Tibial nerve (tissue), 4 donors: ENCODE measurements at regions not wholly inside any gene's neighbourhood (a gene's known extent, or its start where the extent isn't known, plus 50 kb on each side); places are given as distances from the start of the nearest gene placed in this dataset.
"Not testable (repeated sequence)": the region's sequence is repeated elsewhere in the genome, so short reads cannot be mapped to it uniquely, and the experiment has no call there.

Experiments used
- DNase-seq, 2 donors: peaks; one replicate each; pipeline ENCODE4 v3.0.0-alpha.2; 2019; ENCODE audit warnings: low spot score in 2 of 2
- H3K27ac ChIP-seq, 4 donors: fragments of 200-600 bp; sonication (generic) in 3 of 4; one replicate each; pipeline ENCODE4 v1.5.1; 2017 to 2019; ENCODE audit warnings: mild to moderate bottlenecking in 1 of 4
- H3K27me3 ChIP-seq, 2 donors: fragments of 200-600 bp; sonication (generic) in 1 of 2; one replicate each; pipeline versions ENCODE4 v1.5.1 to v1.6.0; 2017 to 2019
- H3K36me3 ChIP-seq, 3 donors: fragments of 200-600 bp; sonication (generic); one replicate each; pipeline ENCODE4 v1.5.1; 2018 to 2019
- H3K4me1 ChIP-seq, 4 donors: fragments of 200-600 bp; sonication (generic) in 3 of 4; one replicate each; pipeline ENCODE4 v1.5.1; 2017 to 2019
- H3K4me3 ChIP-seq, 4 donors: fragments of 200-600 bp; sonication (generic) in 3 of 4; one replicate each; pipeline ENCODE4 v1.5.1; 2017 to 2019; ENCODE audit warnings: mild to moderate bottlenecking in 1 of 4, moderate library complexity in 1 of 4
- H3K9me3 ChIP-seq, 4 donors: fragments of 200-600 bp; sonication (generic) in 3 of 4; one replicate each; pipeline ENCODE4 v1.5.1; 2017 to 2019
- CTCF ChIP-seq, 5 experiments: fragments of 200-600 bp in 3 of 5; fragments of 450-650 bp in 2 of 5; sonication (generic) in 3 of 5; IDR thresholded peaks; one replicate each; pipeline ENCODE4 v1.5.1; 2016 to 2019; ENCODE audit warnings: antibody characterized with exemption in 5 of 5, mild to moderate bottlenecking in 3 of 5, moderate library complexity in 2 of 5
- EP300 ChIP-seq, 2 donors: sonication (generic); formaldehyde crosslinking; IDR thresholded peaks; one replicate each; pipeline ENCODE4 v1.6.1; 2017; ENCODE audit warnings: antibody characterized with exemption in 2 of 2, mild to moderate bottlenecking in 1 of 2
- POLR2A ChIP-seq, 2 donors: fragments of 450-650 bp; IDR thresholded peaks; one replicate each; pipeline ENCODE4 v1.6.1; 2017; ENCODE audit warnings: antibody characterized with exemption in 2 of 2, mild to moderate bottlenecking in 2 of 2, moderate library complexity in 2 of 2
- WGBS, 2 donors: methylation state at CpG; one replicate each; pipeline ENCODE4 v1.1.5; 2018; 5-methylcytosine and 5-hydroxymethylcytosine counted together

GRCh38 chr6:140806431-140806830 is 1326.3 kb upstream of the GJE1 start:
- WGBS, 2 donors = 90 to 95% methylated on average over 1 of the region's 1 CpG
- Histone ChIP-seq H3K4me1 (peaks cover 0 to 6% (median 0%) of the 10 kb centered on the region in 4 donors), H3K27ac (no peak overlapping the region), H3K36me3 (peaks cover 0 to 6% (median 0%) of the 10 kb centered on the region in 3 donors), H3K4me3 (no peak overlapping the region), H3K9me3 (no peaks in the 10 kb centered on the region), H3K27me3 (no peaks in the 10 kb centered on the region)
- DNase-seq = no peak
- TF ChIP-seq CTCF (IDR thresholded peaks at IDR 0.05) = no peak
- TF ChIP-seq EP300 (IDR thresholded peaks at IDR 0.05) = no peak
- no peak for TF ChIP-seq POLR2A (IDR thresholded peaks at IDR 0.05)

- TF ChIP-seq CTCF (IDR thresholded peaks at IDR 0.05) (no peak), EP300 (IDR thresholded peaks at IDR 0.05) (no peak), POLR2A (IDR thresholded peaks at IDR 0.05) (no peak)
- Histone ChIP-seq H3K4me3 (no peak overlapping the region), H3K27ac (no peak overlapping the region), H3K36me3 (no peaks in the 10 kb centered on the region), H3K9me3 (peaks cover 0 to 5% (median 0%) of the 10 kb centered on the region in 4 donors), H3K4me1 (no peaks in the 10 kb centered on the region), H3K27me3 (no peaks in the 10 kb centered on the region)
- no peak for DNase-seq
Measured at GRCh38 chr6:140794544-140794943, 1338.2 kb upstream of the GJE1 start.

- Histone ChIP-seq H3K27me3 (no peaks in the 10 kb centered on the region), H3K36me3 (no peaks in the 10 kb centered on the region), H3K4me1 (no peaks in the 10 kb centered on the region), H3K9me3 (no peaks in the 10 kb centered on the region), H3K27ac (no peak overlapping the region), H3K4me3 (no peak overlapping the region)
- no peak for DNase-seq
- 95 to 97% methylated on average over 5 of the region's 5 CpGs for WGBS, 2 donors
- TF ChIP-seq POLR2A (IDR thresholded peaks at IDR 0.05) = no peak
- TF ChIP-seq CTCF (IDR thresholded peaks at IDR 0.05) = no peak
Measured at GRCh38 chr6:140790109-140790508, 1342.6 kb upstream of the GJE1 start.

GRCh38 chr6:140789466-140789865 is 1343.3 kb upstream of the GJE1 start:
- Histone ChIP-seq H3K9me3 (no peaks in the 10 kb centered on the region), H3K4me3 (no peak overlapping the region), H3K36me3 (no peaks in the 10 kb centered on the region), H3K27me3 (no peaks in the 10 kb centered on the region), H3K27ac (no peak overlapping the region), H3K4me1 (no peaks in the 10 kb centered on the region)
- no peak for TF ChIP-seq EP300 (IDR thresholded peaks at IDR 0.05)
- DNase-seq = no peak
- WGBS, 2 donors = 89 to 94% methylated on average over 1 of the region's 1 CpG

- Histone ChIP-seq H3K4me3 (no peak overlapping the region), H3K9me3 (no peaks in the 10 kb centered on the region), H3K36me3 (no peaks in the 10 kb centered on the region), H3K27ac (no peak overlapping the region), H3K27me3 (no peaks in the 10 kb centered on the region), H3K4me1 (no peaks in the 10 kb centered on the region)
- TF ChIP-seq POLR2A (IDR thresholded peaks at IDR 0.05) (no peak), CTCF (IDR thresholded peaks at IDR 0.05) (no peak), EP300 (IDR thresholded peaks at IDR 0.05) (no peak)
- 65 to 73% methylated on average over 1 of the region's 1 CpG for WGBS, 2 donors
- DNase-seq = no peak
Measured at GRCh38 chr6:140785926-140786325, 1346.8 kb upstream of the GJE1 start.

GRCh38 chr6:140784573-140784972 is 1348.2 kb upstream of the GJE1 start:
- no peaks in the 10 kb centered on the region for H3K4me1 ChIP-seq
- WGBS, 2 donors = 71 to 81% methylated on average over 2 of the region's 2 CpGs
- DNase-seq = no peak
- no peak overlapping the region for H3K4me3 ChIP-seq
- no peaks in the 10 kb centered on the region for H3K27me3 ChIP-seq
- no peaks in the 10 kb centered on the region for H3K36me3 ChIP-seq
- no peak overlapping the region for H3K27ac ChIP-seq
- no peaks in the 10 kb centered on the region for H3K9me3 ChIP-seq
- TF ChIP-seq POLR2A (IDR thresholded peaks at IDR 0.05) = no peak
- no peak for TF ChIP-seq CTCF (IDR thresholded peaks at IDR 0.05)
- TF ChIP-seq EP300 (IDR thresholded peaks at IDR 0.05) = no peak

- not testable (repeated sequence) for H3K9me3 ChIP-seq, H3K27ac ChIP-seq, H3K4me3 ChIP-seq, H3K4me1 ChIP-seq, DNase-seq, H3K27me3 ChIP-seq, H3K36me3 ChIP-seq
- 95 to 98% methylated on average over 2 of the region's 2 CpGs for WGBS, 2 donors
Measured at GRCh38 chr6:140783504-140783903, 1349.2 kb upstream of the GJE1 start.
